22Rv1 (cell line): ENCODE measurements at regions not wholly inside any gene's neighbourhood (a gene's known extent, or its start where the extent isn't known, plus 50 kb on each side); places are given as distances from the start of the nearest gene placed in this dataset.

Source experiments
- H3K27ac ChIP-seq: fragments of 450-650 bp; 2 replicates; pipeline ENCODE4 v1.5.1; 2017
- CTCF ChIP-seq: fragments of 450-650 bp; IDR thresholded peaks from 2 replicates; pipeline ENCODE4 v1.5.1; 2017; ENCODE audit warnings: mild to moderate bottlenecking
- ZFX ChIP-seq: fragments of 450-650 bp; IDR thresholded peaks from 2 replicates; pipeline ENCODE4 v1.6.1; 2017; ENCODE audit warnings: antibody characterized with exemption, borderline replicate concordance

GRCh38 chr12:20184514-20184913 is 183.8 kb upstream of the PDE3A start:
- H3K27ac ChIP-seq, result no peak overlapping the region
- no peak for TF ChIP-seq CTCF
- no peak for TF ChIP-seq ZFX

- no peak overlapping the region for H3K27ac ChIP-seq
Observed at GRCh38 chr12:20187456-20187855, 180.9 kb upstream of the PDE3A start.

GRCh38 chr12:20188930-20189653 is 179.2 kb upstream of the PDE3A start:
- TF ChIP-seq CTCF, result no peak
- no peak for TF ChIP-seq ZFX
- no peak overlapping the region for H3K27ac ChIP-seq

More at GRCh38 chr12:20187456-20187855, 180.9 kb upstream of the PDE3A start:
- no peak for TF ChIP-seq CTCF
- no peak for TF ChIP-seq ZFX

GRCh38 chr12:20189767-20190166 is 178.6 kb upstream of the PDE3A start:
- no peak overlapping the region for H3K27ac ChIP-seq
- no peak for TF ChIP-seq ZFX
- TF ChIP-seq CTCF, result no peak

GRCh38 chr12:20194171-20194570 is 174.2 kb upstream of the PDE3A start:
- no peak overlapping the region for H3K27ac ChIP-seq
- TF ChIP-seq CTCF, result no peak
- TF ChIP-seq ZFX, result no peak

GRCh38 chr12:20196767-20197166 is 171.6 kb upstream of the PDE3A start:
- H3K27ac ChIP-seq, result no peak overlapping the region
- no peak for TF ChIP-seq ZFX
- no peak for TF ChIP-seq CTCF

- TF ChIP-seq CTCF (no peak), ZFX (no peak)
- H3K27ac ChIP-seq, result no peak overlapping the region
Observed at GRCh38 chr12:20197411-20197810, 170.9 kb upstream of the PDE3A start.
